Heart right ventricle (tissue), 16 donors: ENCODE measurements at regions not wholly inside any gene's neighbourhood (a gene's known extent, or its start where the extent isn't known, plus 50 kb on each side); places are given as distances from the start of the nearest gene placed in this dataset.

Source experiments
- ATAC-seq, 8 donors: fragments of 200-7000 bp; cut with Tn5 transposase; one replicate each; pipeline ENCODE4 v1.9.1; 2020; ENCODE audit warnings: mild to moderate bottlenecking in 8 of 8, moderate library complexity in 8 of 8, moderate number of reproducible peaks in 1 of 8
- DNase-seq, 2 donors: peaks; one replicate each; pipeline ENCODE4 v3.0.0-alpha.2; 2020
- H3K27ac ChIP-seq, 10 donors: fragments of 200-600 bp; sonication (generic) in 2 of 10; one replicate each; pipeline versions ENCODE4 v1.5.0 to v1.8.0; 2020 to 2022; ENCODE audit warnings: mild to moderate bottlenecking in 3 of 10
- H3K27me3 ChIP-seq, 7 donors: fragments of 200-600 bp; one replicate each; pipeline ENCODE4 v1.8.0; 2021 to 2022; ENCODE audit warnings: mild to moderate bottlenecking in 2 of 7
- H3K36me3 ChIP-seq, 9 donors: fragments of 200-600 bp; sonication (generic) in 1 of 9; one replicate each; pipeline versions ENCODE4 v1.5.0 to v1.8.0; 2020 to 2022; ENCODE audit warnings: mild to moderate bottlenecking in 2 of 9
- H3K4me1 ChIP-seq, 9 donors: fragments of 200-600 bp; sonication (generic) in 1 of 9; one replicate each; pipeline versions ENCODE4 v1.5.0 to v1.8.0; 2020 to 2022; ENCODE audit warnings: mild to moderate bottlenecking in 4 of 9
- H3K4me3 ChIP-seq, 10 donors: fragments of 200-600 bp; sonication (generic) in 2 of 10; one replicate each; pipeline versions ENCODE4 v1.5.0 to v1.8.0; 2020 to 2022; ENCODE audit warnings: mild to moderate bottlenecking in 7 of 10, moderate library complexity in 2 of 10
- H3K9me3 ChIP-seq, 11 donors: fragments of 200-600 bp in 10 of 11; sonication (generic) in 2 of 11; one replicate each; pipeline versions ENCODE4 v1.5.0 to v1.8.0; 2013 to 2022; ENCODE audit warnings: mild to moderate bottlenecking in 2 of 11, control low read depth in 1 of 11, moderate library complexity in 1 of 11
- WGBS, 2 donors: extraction: QIAGEN DNeasy Blood & Tissue Kit; methylation state at CpG; one replicate each; pipeline ENCODE4 v1.1.7; 2013; ENCODE audit warnings: inconsistent platforms in 1 of 2; 5-methylcytosine and 5-hydroxymethylcytosine counted together
- intact Hi-C, 10 donors: fragments of 100-400 bp; cut with DNase I; formaldehyde crosslinking; loops; one replicate each; pipeline versions ENCODE4 v1.11.1 to v1.14.2; 2022
- TF ChIP-seq, protein P1 (sequence below), 9 donors: fragments of 200-600 bp; sonication (generic) in 2 of 9; IDR thresholded peaks; one replicate each; pipeline versions ENCODE4 v1.5.0 to v1.8.0; 2021 to 2022; ENCODE audit warnings: antibody characterized with exemption in 9 of 9, mild to moderate bottlenecking in 5 of 9, moderate library complexity in 1 of 9
- donor health status: Arrhythmogenic right ventricular cardiomyopathy.
- donor health status: ischemic (EF 13 %, LVEDD 7.1; RV severe dilation, severe dysfunction).
- donor health status: healthy with polysubstance abuse.
- donor health status: DM: no; HTN: yes; CAD: no.
- donor health status: DM: no; HTN: no; CAD: no.
- donor health status: ischemic (EF 25% LVEDD 6.9; RV normal size, moderate dysfunction).
- donor health status: ischemic (EF 25% LVEDD 5.7; RV mildly dilated, moderate dysfunction).
- donor health status: healthy.
- donor health status: DM: yes; HTN: yes; CAD: no.
- donor health status: Ischemic cardiomyopathy.
- donor health status: ischemic (EF 35%, LVEDD 5.7; RV mildly dilated, moderate dysfunction).
- donor health status: nonischemic (EF 11% LVEDD 7.7; RV severe dilation, severe dysfunction).
- donor health status: DM: yes; HTN: yes; CAD: no.
- donor health status: PGD.
- donor health status: ischemic (EF 29% LVEDD 5.4; RV normal size, mild dysfunction).
- donor health status: nonischemic (EF 23%, LVEDD 6.1; RV moderate dilation, normal function).

DNA sequence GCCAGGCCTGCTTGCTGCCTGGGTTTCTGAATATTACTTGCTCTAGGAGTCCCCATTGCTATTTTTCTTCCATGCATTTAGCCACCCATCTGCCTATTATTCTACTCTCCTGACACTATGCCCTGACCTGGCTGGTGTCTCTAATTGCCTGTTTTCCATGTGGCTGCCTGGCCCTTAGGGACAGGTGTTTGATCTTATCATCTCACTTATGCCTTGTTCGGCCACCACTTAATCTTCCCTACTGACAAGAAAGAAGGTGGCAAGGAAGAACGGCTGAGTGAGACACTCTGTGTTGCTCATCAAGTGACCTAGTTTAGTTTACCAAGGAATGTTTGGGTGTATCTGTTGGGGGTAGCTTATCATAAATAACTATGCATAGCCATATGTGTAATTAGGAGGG, 50.4 kb upstream of the RAPH1 start:
- TF ChIP-seq, protein P1, sequence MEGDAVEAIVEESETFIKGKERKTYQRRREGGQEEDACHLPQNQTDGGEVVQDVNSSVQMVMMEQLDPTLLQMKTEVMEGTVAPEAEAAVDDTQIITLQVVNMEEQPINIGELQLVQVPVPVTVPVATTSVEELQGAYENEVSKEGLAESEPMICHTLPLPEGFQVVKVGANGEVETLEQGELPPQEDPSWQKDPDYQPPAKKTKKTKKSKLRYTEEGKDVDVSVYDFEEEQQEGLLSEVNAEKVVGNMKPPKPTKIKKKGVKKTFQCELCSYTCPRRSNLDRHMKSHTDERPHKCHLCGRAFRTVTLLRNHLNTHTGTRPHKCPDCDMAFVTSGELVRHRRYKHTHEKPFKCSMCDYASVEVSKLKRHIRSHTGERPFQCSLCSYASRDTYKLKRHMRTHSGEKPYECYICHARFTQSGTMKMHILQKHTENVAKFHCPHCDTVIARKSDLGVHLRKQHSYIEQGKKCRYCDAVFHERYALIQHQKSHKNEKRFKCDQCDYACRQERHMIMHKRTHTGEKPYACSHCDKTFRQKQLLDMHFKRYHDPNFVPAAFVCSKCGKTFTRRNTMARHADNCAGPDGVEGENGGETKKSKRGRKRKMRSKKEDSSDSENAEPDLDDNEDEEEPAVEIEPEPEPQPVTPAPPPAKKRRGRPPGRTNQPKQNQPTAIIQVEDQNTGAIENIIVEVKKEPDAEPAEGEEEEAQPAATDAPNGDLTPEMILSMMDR (IDR thresholded peaks at IDR 0.05): no peak
- no peaks in the 10 kb centered on the region for H3K9me3 ChIP-seq

DNA sequence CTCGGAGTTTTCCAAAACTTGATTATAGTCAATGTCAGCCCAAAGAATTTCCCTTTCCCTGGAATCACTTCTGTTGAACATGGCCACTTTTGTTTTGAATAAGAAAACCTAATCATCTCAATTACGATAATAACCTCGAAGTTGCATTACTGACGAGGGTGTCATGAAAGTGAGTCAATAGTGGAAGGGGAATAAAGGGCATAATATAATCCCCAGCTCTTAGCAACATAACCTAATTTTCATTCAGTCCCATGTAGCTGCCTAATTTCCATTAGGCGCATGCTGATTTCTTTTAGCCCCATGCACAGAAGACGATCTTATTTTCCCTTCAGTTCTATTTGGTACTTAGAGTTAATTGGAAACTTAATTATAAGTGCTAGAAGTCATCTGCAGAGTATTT, 51.1 kb upstream of the RAPH1 start:
- no peak overlapping the region for H3K27ac ChIP-seq
- no peaks in the 10 kb centered on the region for H3K27me3 ChIP-seq
- no peaks in the 10 kb centered on the region for H3K9me3 ChIP-seq
- 88 to 90% methylated on average over 6 of the region's 6 CpGs for whole genome bisulfite sequencing, 2 donors
- TF ChIP-seq, protein P1 (IDR thresholded peaks at IDR 0.05): no peak
- DNase-seq (no peak), ATAC-seq (no peak)
- H3K4me3 ChIP-seq: no peak overlapping the region
- no peaks in the 10 kb centered on the region for H3K36me3 ChIP-seq
- H3K4me1 ChIP-seq: peaks cover 2 to 35% (median 22%) of the 10 kb centered on the region in 9 donors
- intact Hi-C loops: no loop called here

More for the DNA sequence above, 50.4 kb upstream of the RAPH1 start:
- WGBS, 2 donors: 73 to 78% methylated on average over 2 of the region's 2 CpGs
- DNase-seq (no peak), ATAC-seq (no peak)
- no peaks in the 10 kb centered on the region for H3K27me3 ChIP-seq
- peaks cover 2 to 36% (median 22%) of the 10 kb centered on the region in 9 donors for H3K4me1 ChIP-seq
- no peak overlapping the region for H3K4me3 ChIP-seq
- no peak overlapping the region for H3K27ac ChIP-seq
- intact Hi-C loops: no loop called here
- no peaks in the 10 kb centered on the region for H3K36me3 ChIP-seq

DNA sequence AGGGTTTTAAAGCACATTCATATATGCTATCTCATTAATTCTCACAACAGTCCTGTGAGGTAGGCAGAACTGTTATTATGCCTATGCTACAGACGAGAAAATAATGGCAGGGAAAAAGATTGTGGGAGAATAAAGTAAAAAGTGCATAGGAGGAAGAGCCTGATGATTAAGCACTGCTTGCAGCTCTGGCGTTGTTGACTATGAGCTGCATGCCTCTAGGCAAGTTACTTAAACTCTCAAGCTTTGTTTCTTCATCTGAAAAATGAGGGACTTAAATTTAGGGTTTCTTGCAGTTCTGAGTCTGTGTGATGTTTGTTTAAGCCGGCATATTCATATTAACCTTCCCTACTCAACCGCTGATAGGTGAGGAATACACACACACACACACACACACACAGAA, 51.6 kb upstream of the RAPH1 start:
- H3K9me3 ChIP-seq: no peaks in the 10 kb centered on the region
- 92 to 95% methylated on average over 4 of the region's 4 CpGs for WGBS, 2 donors
- H3K4me1 ChIP-seq: peaks cover 2 to 32% (median 22%) of the 10 kb centered on the region in 9 donors
- no peak overlapping the region for H3K4me3 ChIP-seq
- no peak for ATAC-seq
- H3K36me3 ChIP-seq: no peaks in the 10 kb centered on the region
- H3K27me3 ChIP-seq: no peaks in the 10 kb centered on the region
- H3K27ac ChIP-seq: no peak overlapping the region
- TF ChIP-seq, protein P1 (IDR thresholded peaks at IDR 0.05): no peak
- intact Hi-C loops: no loop called here
- DNase-seq: no peak

DNA sequence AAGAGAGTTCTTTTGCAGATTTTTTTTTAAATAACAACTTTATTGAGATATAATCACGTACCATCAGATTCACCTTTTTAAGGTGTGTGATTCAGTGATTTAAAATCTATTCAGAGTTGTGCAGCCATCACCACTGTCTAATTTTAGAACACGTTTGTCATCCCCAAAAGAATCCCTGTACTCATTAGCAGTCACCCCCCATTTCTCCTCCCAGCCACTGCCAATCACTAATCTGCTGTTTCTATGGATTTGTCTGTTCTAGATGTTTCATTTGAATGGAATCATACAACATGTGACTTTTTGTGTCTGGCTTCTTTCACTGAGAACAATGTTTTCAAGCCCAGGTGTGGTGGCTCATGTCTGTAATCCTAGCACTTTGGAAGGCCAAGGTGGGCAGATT, 55.4 kb upstream of the RAPH1 start:
- Histone ChIP-seq H3K36me3 (no peaks in the 10 kb centered on the region), H3K27ac (no peak overlapping the region), H3K4me3 (no peak overlapping the region), H3K4me1 (peaks cover 0 to 9% (median 0%) of the 10 kb centered on the region in 9 donors), H3K9me3 (no peaks in the 10 kb centered on the region), H3K27me3 (no peaks in the 10 kb centered on the region)
- ATAC-seq (no peak), DNase-seq (no peak)
- TF ChIP-seq, protein P1 (IDR thresholded peaks at IDR 0.05): no peak
- WGBS, 2 donors: 69 to 81% methylated on average over 2 of the region's 2 CpGs
- intact Hi-C loops: no loop called here
